Natural killer cell (primary cell): ENCODE measurements at regions not wholly inside any gene's neighbourhood (a gene's known extent, or its start where the extent isn't known, plus 50 kb on each side); places are given as distances from the start of the nearest gene placed in this dataset.

Experiments used
- ATAC-seq, 3 donors: fragments of 150-1000 bp in 2 of 3; fragments of 200-7000 bp in 1 of 3; cut with Tn5 transposase; 1 replicate in 1 of 3; 2 replicates in 2 of 3; pipeline ENCODE4 v1.10.0; 2021; ENCODE audit warnings: mild to moderate bottlenecking in 2 of 3, moderate library complexity in 2 of 3
- DNase-seq, 2 donors: peaks; one replicate each; pipeline versions ENCODE4 v3.0.0 to v3.0.0-alpha.2; 2013 to 2021; ENCODE audit warnings: mixed read lengths in 1 of 2
- H3K27ac ChIP-seq: one replicate; pipeline ENCODE4 v1.5.1; 2013; ENCODE audit warnings: mild to moderate bottlenecking, low read length
- H3K27me3 ChIP-seq: one replicate; pipeline ENCODE4 v1.6.1; 2013; ENCODE audit warnings: low read length; ENCODE audit not compliant: control insufficient read depth, insufficient read depth
- H3K36me3 ChIP-seq: one replicate; pipeline ENCODE4 v1.6.1; 2013; ENCODE audit warnings: low read length; ENCODE audit not compliant: control insufficient read depth, insufficient read depth
- H3K4me1 ChIP-seq: one replicate; pipeline ENCODE4 v1.6.1; 2013; ENCODE audit warnings: low read length; ENCODE audit not compliant: control insufficient read depth, insufficient read depth
- H3K4me3 ChIP-seq: one replicate; pipeline ENCODE4 v1.5.1; 2013; ENCODE audit warnings: low read length
- H3K9me3 ChIP-seq: one replicate; pipeline ENCODE4 v1.6.1; 2013; ENCODE audit warnings: low read length; ENCODE audit not compliant: control insufficient read depth, insufficient read depth
- H3K27ac Mint-ChIP-seq, 2 donors: one replicate each; pipeline ENCODE4 v1.8.0; 2022; ENCODE audit warnings: mild to moderate bottlenecking in 2 of 2, mixed read lengths in 2 of 2, moderate library complexity in 1 of 2
- H3K27me3 Mint-ChIP-seq, 2 donors: one replicate each; pipeline ENCODE4 v1.8.0; 2022; ENCODE audit warnings: low read depth in 2 of 2, mixed read lengths in 2 of 2
- H3K36me3 Mint-ChIP-seq: one replicate; pipeline ENCODE4 v1.8.0; 2022; ENCODE audit warnings: mixed read lengths
- H3K4me1 Mint-ChIP-seq, 2 donors: one replicate each; pipeline ENCODE4 v1.8.0; 2022; ENCODE audit warnings: mixed read lengths in 2 of 2
- H3K4me3 Mint-ChIP-seq: one replicate; pipeline ENCODE4 v1.8.0; 2022; ENCODE audit warnings: mild to moderate bottlenecking, moderate library complexity, mixed read lengths
- H3K9me3 Mint-ChIP-seq, 2 donors: one replicate each; pipeline ENCODE4 v1.8.0; 2022; ENCODE audit warnings: mixed read lengths in 2 of 2
- CTCF ChIP-seq: fragments of 200-600 bp; IDR thresholded peaks from one replicate; pipeline ENCODE4 v1.8.0; 2022; ENCODE audit warnings: antibody characterized with exemption
- WGBS: methylation state at CpG from one replicate; pipeline ENCODE4 v1.1.7; 2013; ENCODE audit warnings: missing lambda C conversion rate; ENCODE audit not compliant: insufficient coverage; 5-methylcytosine and 5-hydroxymethylcytosine counted together
- intact Hi-C: fragments of 100-400 bp; cut with micrococcal nuclease; formaldehyde crosslinking; loops from one replicate; pipeline ENCODE4 v1.14.2; 2022

GRCh38 chr1:201608635-201609395 lies 69.9 kb downstream of the NAV1 start:
- Mint-ChIP-seq H3K9me3 (no peaks in the 10 kb centered on the region), H3K4me3 (no peak overlapping the region), H3K4me1 (no peaks in the 10 kb centered on the region), H3K27ac (no peak overlapping the region), H3K27me3 (no peaks in the 10 kb centered on the region), H3K36me3 (no peaks in the 10 kb centered on the region)
- TF ChIP-seq CTCF = no peak
- intact Hi-C loops = no loop called here
- Histone ChIP-seq H3K27ac (no peak overlapping the region), H3K27me3 (no peaks in the 10 kb centered on the region), H3K36me3 (no peaks in the 10 kb centered on the region), H3K4me1 (no peaks in the 10 kb centered on the region), H3K4me3 (no peak overlapping the region), H3K9me3 (no peaks in the 10 kb centered on the region)
- DNase-seq (no peak), ATAC-seq (no peak)
- WGBS = 91% methylated on average over 11 of the region's 11 CpGs

GRCh38 chr1:201609661-201610318 lies 70.9 kb downstream of the NAV1 start:
- Histone ChIP-seq H3K27me3 (no peaks in the 10 kb centered on the region), H3K27ac (no peak overlapping the region), H3K36me3 (no peaks in the 10 kb centered on the region), H3K4me1 (no peaks in the 10 kb centered on the region), H3K4me3 (no peak overlapping the region), H3K9me3 (no peaks in the 10 kb centered on the region)
- intact Hi-C loops = no loop called here
- no peaks in the 10 kb centered on the region for H3K9me3 Mint-ChIP-seq
- no peaks in the 10 kb centered on the region for H3K36me3 Mint-ChIP-seq
- ATAC-seq (no peak), DNase-seq (no peak)
- H3K27ac Mint-ChIP-seq = no peak overlapping the region
- H3K27me3 Mint-ChIP-seq = peaks cover 0 to 8% of the 10 kb centered on the region in 2 donors
- no peak overlapping the region for H3K4me3 Mint-ChIP-seq
- H3K4me1 Mint-ChIP-seq = no peaks in the 10 kb centered on the region
- TF ChIP-seq CTCF = no peak
- 81% methylated on average over 5 of the region's 5 CpGs for WGBS

GRCh38 chr1:201610858-201611257 lies 71.9 kb downstream of the NAV1 start:
- H3K9me3 ChIP-seq = no peaks in the 10 kb centered on the region
- no peaks in the 10 kb centered on the region for H3K4me1 Mint-ChIP-seq

More at GRCh38 chr1:201610858-201611257, 71.9 kb downstream of the NAV1 start:
- Mint-ChIP-seq H3K36me3 (no peaks in the 10 kb centered on the region), H3K9me3 (no peaks in the 10 kb centered on the region), H3K27ac (no peak overlapping the region), H3K27me3 (peaks cover 0 to 8% of the 10 kb centered on the region in 2 donors), H3K4me3 (no peak overlapping the region)
- H3K4me1 ChIP-seq = no peaks in the 10 kb centered on the region
- no peaks in the 10 kb centered on the region for H3K27me3 ChIP-seq
- ATAC-seq (no peak), DNase-seq (no peak)
- no peaks in the 10 kb centered on the region for H3K36me3 ChIP-seq
- intact Hi-C loops = no loop called here
- no peak for TF ChIP-seq CTCF
- H3K4me3 ChIP-seq = no peak overlapping the region
- 71% methylated on average over 3 of the region's 3 CpGs for WGBS
- H3K27ac ChIP-seq = no peak overlapping the region
